B cell (primary cell): ENCODE measurements at regions not wholly inside any gene's neighbourhood (a gene's known extent, or its start where the extent isn't known, plus 50 kb on each side); places are given as distances from the start of the nearest gene placed in this dataset.
"Not testable (repeated sequence)": the region's sequence is repeated elsewhere in the genome, so short reads cannot be mapped to it uniquely, and the experiment has no call there.

Experiments
- ATAC-seq: fragments of 200-7000 bp; cut with Tn5 transposase; one replicate; pipeline ENCODE4 v1.10.0; 2021; ENCODE audit warnings: low read depth, mild to moderate bottlenecking, moderate number of reproducible peaks, moderate library complexity
- CTCF ChIA-PET: fragments of 350-600 bp; sonication (Branson Sonifier 250); formaldehyde crosslinking; loops from one replicate; lab custom pipeline; 2021; ENCODE audit warnings: antibody characterized with exemption, inconsistent platforms; lab: Charles Lee
- POLR2A ChIA-PET: fragments of 350-600 bp; sonication (Branson Sonifier 250); formaldehyde crosslinking; loops from one replicate; lab custom pipeline; 2021; ENCODE audit warnings: antibody characterized with exemption; lab: Charles Lee
- DNase-seq: peaks from one replicate; pipeline ENCODE4 v3.0.0; 2013
- H2AFZ ChIP-seq: 2 replicates; pipeline ENCODE4 v1.6.1; 2012; ENCODE audit warnings: mild to moderate bottlenecking, low read depth, low read length; ENCODE audit not compliant: insufficient read depth, poor library complexity, severe bottlenecking
- H3K27ac ChIP-seq, 2 donors: 1 replicate in 1 of 2; 2 replicates in 1 of 2; pipeline ENCODE4 v1.5.1; 2012 to 2013; ENCODE audit warnings: low read length in 2 of 2, mild to moderate bottlenecking in 2 of 2, moderate library complexity in 1 of 2
- H3K27me3 ChIP-seq, 4 experiments: fragments of 200-600 bp in 1 of 4; sonication (generic) in 1 of 4; replicated peaks in 1 of 4; 1 replicate in 2 of 4; 2 replicates in 2 of 4; pipeline versions ENCODE4 v1.6.1 to v1.7.0; 2013 to 2016; ENCODE audit warnings: low read length in 3 of 4, mild to moderate bottlenecking in 2 of 4, mixed read lengths in 1 of 4, moderate library complexity in 1 of 4; ENCODE audit not compliant: insufficient read depth in 4 of 4, control insufficient read depth in 3 of 4; ENCODE audit errors: control extremely low read depth in 1 of 4
- H3K36me3 ChIP-seq, 2 experiments: replicated peaks in 1 of 2; 1 replicate in 1 of 2; 2 replicates in 1 of 2; pipeline versions ENCODE4 v1.6.1 to v1.7.1; 2013; ENCODE audit warnings: low read length in 1 of 2; ENCODE audit not compliant: insufficient read depth in 2 of 2, control insufficient read depth in 1 of 2; ENCODE audit errors: control extremely low read depth in 1 of 2, extremely low read depth in 1 of 2
- H3K4me1 ChIP-seq, 2 donors: fragments of 200-600 bp in 1 of 2; sonication (generic) in 1 of 2; 1 replicate in 1 of 2; 2 replicates in 1 of 2; pipeline versions ENCODE4 v1.5.1 to v1.6.1; 2013 to 2017; ENCODE audit warnings: low read length in 2 of 2; ENCODE audit not compliant: control insufficient read depth in 2 of 2, insufficient read depth in 2 of 2
- H3K4me2 ChIP-seq: replicated peaks from 2 replicates; pipeline ENCODE3; 2012; ENCODE audit warnings: mild to moderate bottlenecking, low read depth, low read length; ENCODE audit not compliant: poor library complexity, severe bottlenecking
- H3K4me3 ChIP-seq, 5 experiments: fragments of 200-600 bp in 1 of 5; sonication (generic) in 1 of 5; 1 replicate in 3 of 5; 2 replicates in 2 of 5; pipeline versions ENCODE4 v1.5.1 to v1.7.0; 2011 to 2016; ENCODE audit warnings: low read length in 4 of 5, mild to moderate bottlenecking in 4 of 5, low read depth in 2 of 5, control low read depth in 1 of 5, moderate library complexity in 1 of 5; ENCODE audit not compliant: insufficient read depth in 1 of 5; ENCODE audit errors: control extremely low read depth in 1 of 5, extremely low read depth in 1 of 5
- H3K79me2 ChIP-seq: fragments of 200-600 bp; sonication (generic); one replicate; pipeline ENCODE4 v1.6.0; 2016; ENCODE audit warnings: low read length; ENCODE audit not compliant: control insufficient read depth, insufficient read depth
- H3K9ac ChIP-seq: fragments of 200-600 bp; sonication (generic); 2 replicates; pipeline ENCODE4 v1.6.1; 2017; ENCODE audit warnings: mild to moderate bottlenecking, low read length, moderate library complexity
- H3K9me3 ChIP-seq, 3 donors: one replicate each; pipeline versions ENCODE4 v1.6.1 to v1.7.1; 2013; ENCODE audit warnings: low read length in 2 of 3; ENCODE audit not compliant: control insufficient read depth in 2 of 3, insufficient read depth in 1 of 3; ENCODE audit errors: control extremely low read depth in 1 of 3
- H4K20me1 ChIP-seq: 2 replicates; pipeline ENCODE4 v1.6.0; 2012; ENCODE audit warnings: mild to moderate bottlenecking, low read length; ENCODE audit not compliant: insufficient read depth, control insufficient read depth, poor library complexity, severe bottlenecking
- H3K27ac Mint-ChIP-seq: one replicate; pipeline ENCODE4 v1.8.0; 2021; ENCODE audit warnings: mixed read lengths
- H3K27me3 Mint-ChIP-seq: one replicate; pipeline ENCODE4 v1.8.0; 2021; ENCODE audit warnings: mixed read lengths
- H3K4me1 Mint-ChIP-seq: one replicate; pipeline ENCODE4 v1.8.0; 2021; ENCODE audit warnings: mixed read lengths
- H3K4me3 Mint-ChIP-seq: one replicate; pipeline ENCODE4 v1.8.0; 2021; ENCODE audit warnings: mixed read lengths
- H3K9me3 Mint-ChIP-seq: one replicate; pipeline ENCODE4 v1.8.0; 2022; ENCODE audit warnings: mixed read lengths; ENCODE audit not compliant: insufficient read depth
- EZH2 ChIP-seq: IDR thresholded peaks from 2 replicates; pipeline ENCODE4 v1.6.1; 2012; ENCODE audit warnings: borderline replicate concordance, low read depth, mild to moderate bottlenecking, moderate library complexity, low read length; ENCODE audit not compliant: insufficient read depth, poor library complexity, severe bottlenecking
- WGBS: methylation state at CpG from one replicate; pipeline ENCODE4 v1.1.5; 2013; ENCODE audit warnings: missing lambda C conversion rate; ENCODE audit not compliant: insufficient coverage; 5-methylcytosine and 5-hydroxymethylcytosine counted together
- intact Hi-C: fragments of 100-400 bp; cut with micrococcal nuclease; formaldehyde crosslinking; loops from one replicate; pipeline ENCODE4 v1.10.0; 2022
- TF ChIP-seq, protein P1 (sequence below): fragments of 200-600 bp; IDR thresholded peaks from one replicate; pipeline ENCODE4 v1.8.0; 2022; ENCODE audit warnings: antibody characterized with exemption, mild to moderate bottlenecking

DNA sequence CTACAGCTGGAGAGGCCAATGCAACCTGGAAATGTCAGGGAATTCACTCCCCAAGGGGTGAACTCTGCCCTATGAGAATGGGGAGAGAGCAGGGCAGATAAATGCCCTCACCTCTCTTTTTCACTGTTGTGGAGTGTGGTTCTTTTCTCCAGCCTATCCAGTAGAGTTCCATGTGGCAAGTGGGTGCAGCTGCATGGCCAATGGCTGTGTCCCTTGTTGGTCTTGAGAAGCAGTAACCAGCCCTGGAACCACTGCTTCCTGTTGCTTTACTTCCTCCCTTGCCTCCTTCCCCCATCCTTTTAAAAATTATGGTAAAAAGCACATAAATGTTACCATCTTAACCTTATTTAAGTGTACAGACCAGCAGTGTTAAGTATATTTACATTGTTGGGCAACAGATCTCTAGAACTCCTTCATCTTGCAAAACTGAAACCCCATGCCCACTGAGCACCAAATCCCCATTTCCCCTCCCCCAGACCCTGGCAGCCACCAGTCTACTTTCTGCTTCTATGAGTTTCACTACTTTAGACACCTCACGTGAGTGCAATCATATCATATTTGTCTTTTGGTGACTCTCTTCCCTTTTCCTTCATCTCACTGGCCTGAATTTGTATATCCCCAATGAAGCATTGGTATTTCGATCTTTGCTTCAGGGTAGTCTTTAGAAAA lies 77.0 kb upstream of the GRIP1 start:
- Histone ChIP-seq H4K20me1 (no peaks in the 10 kb centered on the region), H3K4me3 (no peak overlapping the region), H3K9ac (no peak overlapping the region), H3K79me2 (no peaks in the 10 kb centered on the region), H3K4me2 (no peak overlapping the region), H3K27ac (no peak overlapping the region), H3K9me3 (no peaks in the 10 kb centered on the region), H3K36me3 (no peaks in the 10 kb centered on the region), H3K4me1 (peaks cover 0 to 6% of the 10 kb centered on the region in 2 donors), H2AFZ (no peak overlapping the region), H3K27me3 (peaks cover 0 to 2% (median 1%) of the 10 kb centered on the region in 4 experiments)
- peaks cover 5% of the 10 kb centered on the region for H3K4me1 Mint-ChIP-seq
- WGBS: 75% methylated on average over 2 of the region's 2 CpGs
- DNase-seq (no peak), ATAC-seq (no peak)
- H3K27ac Mint-ChIP-seq: no peak overlapping the region
- no peak overlapping the region for H3K4me3 Mint-ChIP-seq
- ChIA-PET POLR2A (no interaction called here), CTCF (no interaction called here)
- intact Hi-C loops: no loop called here
- TF ChIP-seq EZH2: no peak
- TF ChIP-seq, protein P1, sequence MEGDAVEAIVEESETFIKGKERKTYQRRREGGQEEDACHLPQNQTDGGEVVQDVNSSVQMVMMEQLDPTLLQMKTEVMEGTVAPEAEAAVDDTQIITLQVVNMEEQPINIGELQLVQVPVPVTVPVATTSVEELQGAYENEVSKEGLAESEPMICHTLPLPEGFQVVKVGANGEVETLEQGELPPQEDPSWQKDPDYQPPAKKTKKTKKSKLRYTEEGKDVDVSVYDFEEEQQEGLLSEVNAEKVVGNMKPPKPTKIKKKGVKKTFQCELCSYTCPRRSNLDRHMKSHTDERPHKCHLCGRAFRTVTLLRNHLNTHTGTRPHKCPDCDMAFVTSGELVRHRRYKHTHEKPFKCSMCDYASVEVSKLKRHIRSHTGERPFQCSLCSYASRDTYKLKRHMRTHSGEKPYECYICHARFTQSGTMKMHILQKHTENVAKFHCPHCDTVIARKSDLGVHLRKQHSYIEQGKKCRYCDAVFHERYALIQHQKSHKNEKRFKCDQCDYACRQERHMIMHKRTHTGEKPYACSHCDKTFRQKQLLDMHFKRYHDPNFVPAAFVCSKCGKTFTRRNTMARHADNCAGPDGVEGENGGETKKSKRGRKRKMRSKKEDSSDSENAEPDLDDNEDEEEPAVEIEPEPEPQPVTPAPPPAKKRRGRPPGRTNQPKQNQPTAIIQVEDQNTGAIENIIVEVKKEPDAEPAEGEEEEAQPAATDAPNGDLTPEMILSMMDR: no peak
- no peaks in the 10 kb centered on the region for H3K9me3 Mint-ChIP-seq
- peaks cover 21% of the 10 kb centered on the region for H3K27me3 Mint-ChIP-seq

DNA sequence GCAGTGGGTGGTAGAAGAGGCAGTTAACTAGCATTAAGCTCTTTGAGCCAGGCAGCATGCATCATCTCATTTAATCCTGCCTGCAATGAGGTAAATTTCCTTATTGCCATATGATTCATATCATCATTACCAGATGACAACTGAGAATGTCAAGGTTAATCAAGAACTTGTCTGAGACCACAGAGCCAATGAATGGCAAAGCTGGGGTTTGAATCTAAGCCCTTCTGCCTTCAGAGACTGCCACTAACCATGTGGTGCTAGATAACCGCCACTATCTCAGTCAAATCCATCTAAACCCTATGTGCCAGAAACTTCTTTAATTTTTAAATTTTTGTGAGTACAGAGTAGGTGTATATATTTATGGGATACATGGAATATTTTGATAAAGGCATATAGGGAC lies 77.8 kb upstream of the GRIP1 start:
- no peak overlapping the region for H2AFZ ChIP-seq

DNA sequence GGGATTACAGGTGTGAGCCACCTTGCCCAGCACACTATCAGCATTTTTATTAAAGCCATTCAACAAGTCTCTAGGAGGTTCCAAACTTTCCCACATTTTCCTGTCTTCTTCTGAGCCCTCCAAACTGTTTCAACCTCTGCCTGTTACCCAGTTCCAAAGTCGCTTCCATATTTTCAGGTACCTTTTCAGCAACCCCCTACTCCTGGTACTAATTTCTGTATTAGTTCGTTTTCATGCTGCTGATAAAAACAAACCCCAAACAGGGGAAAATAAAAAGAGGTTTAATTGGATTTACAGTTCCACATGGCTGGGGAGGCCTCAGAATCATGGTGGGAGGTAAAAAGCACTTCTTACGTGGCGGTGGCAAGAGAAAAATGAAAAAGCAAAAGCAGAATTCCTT lies 81.2 kb upstream of the GRIP1 start:
- CTCF ChIA-PET, H3K27me3 ChIP-seq, H3K27ac ChIP-seq, intact Hi-C loops, H3K79me2 ChIP-seq, H3K9me3 ChIP-seq, ATAC-seq, H3K4me2 ChIP-seq, H4K20me1 ChIP-seq, H2AFZ ChIP-seq, H3K9me3 Mint-ChIP-seq, H3K27ac Mint-ChIP-seq, H3K4me3 ChIP-seq, H3K36me3 ChIP-seq, H3K4me3 Mint-ChIP-seq, H3K9ac ChIP-seq, H3K4me1 Mint-ChIP-seq, POLR2A ChIA-PET, H3K4me1 ChIP-seq, DNase-seq: not testable (repeated sequence)
- peaks cover 22% of the 10 kb centered on the region for H3K27me3 Mint-ChIP-seq
- 100% methylated on average over 1 of the region's 4 CpGs for WGBS

More for the DNA sequence above, 77.8 kb upstream of the GRIP1 start:
- no peak for ATAC-seq
- no peaks in the 10 kb centered on the region for H3K9me3 Mint-ChIP-seq
- intact Hi-C loops: no loop called here
- no peak for TF ChIP-seq EZH2
- TF ChIP-seq, protein P1: no peak
- no peak overlapping the region for H3K4me2 ChIP-seq
- no peak overlapping the region for H3K27ac ChIP-seq
- no CpG with 5 or more reads among the region's 1 CpG for WGBS
- no peaks in the 10 kb centered on the region for H4K20me1 ChIP-seq
- CTCF ChIA-PET: no interaction called here
- peaks cover 0 to 6% of the 10 kb centered on the region in 2 donors for H3K4me1 ChIP-seq
- no peak overlapping the region for H3K9ac ChIP-seq
- no peak overlapping the region for H3K4me3 Mint-ChIP-seq
- no peak overlapping the region for H3K4me3 ChIP-seq
- no peaks in the 10 kb centered on the region for H3K36me3 ChIP-seq
- POLR2A ChIA-PET: no interaction called here
- peaks cover 0 to 2% (median under 1%) of the 10 kb centered on the region in 4 experiments for H3K27me3 ChIP-seq
- no peaks in the 10 kb centered on the region for H3K79me2 ChIP-seq
- peaks cover 5% of the 10 kb centered on the region for H3K4me1 Mint-ChIP-seq
- no peak for DNase-seq
- H3K27me3 Mint-ChIP-seq: peaks cover 22% of the 10 kb centered on the region
- H3K9me3 ChIP-seq: no peaks in the 10 kb centered on the region
- H3K27ac Mint-ChIP-seq: no peak overlapping the region
